GM21360 (cell line): ENCODE measurements at regions not wholly inside any gene's neighbourhood (a gene's known extent, or its start where the extent isn't known, plus 50 kb on each side); places are given as distances from the start of the nearest gene placed in this dataset.
"Not testable (repeated sequence)": the region's sequence is repeated elsewhere in the genome, so short reads cannot be mapped to it uniquely, and the experiment has no call there.

Source experiments
- ATAC-seq: cut with Tn5 transposase; IDR thresholded peaks from one replicate; pipeline ENCODE4 v1.9.1; 2021; ENCODE audit warnings: mild to moderate bottlenecking, moderate library complexity; ENCODE audit not compliant: unreplicated experiment

DNA sequence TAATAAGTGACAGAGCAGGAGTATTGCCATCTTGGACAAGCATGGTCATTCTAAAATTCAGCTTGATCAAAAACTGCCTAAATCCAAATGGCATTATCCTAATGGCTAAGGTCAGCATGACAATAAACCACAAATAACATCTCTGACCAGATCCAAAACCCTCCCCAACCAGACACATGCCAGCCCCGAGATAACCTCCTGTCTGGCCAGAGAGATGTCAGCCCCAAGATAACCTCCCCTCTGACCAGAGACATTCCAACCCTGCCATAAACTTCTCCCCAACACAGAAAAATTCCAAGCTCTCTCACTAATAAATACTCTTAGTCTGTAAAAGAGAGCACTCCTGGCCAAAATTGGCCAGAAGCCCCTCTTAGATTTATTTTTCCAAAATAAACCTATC lies 470.5 kb upstream of the UBE2E2 start:
- no peak for ATAC-seq

DNA sequence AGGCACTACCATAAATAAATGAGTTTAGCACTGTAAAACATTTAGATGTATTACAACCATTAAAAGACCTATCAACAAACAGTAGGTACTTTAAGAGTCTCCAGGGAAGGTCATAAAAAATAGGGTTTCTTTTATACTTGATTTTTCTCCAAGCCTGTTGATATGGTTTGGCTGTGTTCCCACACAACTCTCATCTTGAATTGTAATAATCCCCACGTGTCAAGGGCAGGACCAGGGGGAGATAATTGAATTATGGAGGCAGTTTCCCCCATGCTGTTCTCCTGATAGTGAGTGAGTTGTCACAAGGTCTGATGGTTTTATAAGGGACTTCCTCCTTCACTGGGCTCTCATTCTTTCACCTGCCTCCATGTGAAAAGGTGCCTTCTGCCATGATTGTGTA lies 468.9 kb upstream of the UBE2E2 start:
- ATAC-seq: no peak

DNA sequence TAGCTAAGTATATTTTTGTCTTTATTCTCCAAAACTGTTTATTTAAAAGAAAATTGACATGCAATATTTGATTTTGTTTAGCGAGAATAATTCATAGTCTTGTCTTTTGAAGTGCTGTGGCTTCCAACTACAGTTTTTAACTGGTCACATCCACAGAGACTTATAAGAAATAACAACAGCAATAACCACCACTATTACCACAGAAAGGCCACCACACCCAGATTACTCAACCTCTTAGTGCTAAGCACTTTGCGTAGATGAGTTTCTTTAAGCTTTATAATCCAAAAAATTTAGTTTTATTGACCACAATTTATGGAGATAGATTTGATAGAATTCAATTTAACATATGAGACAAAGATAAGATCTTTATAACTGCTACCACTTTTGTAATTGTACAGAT lies 468.4 kb upstream of the UBE2E2 start:
- no peak for ATAC-seq

DNA sequence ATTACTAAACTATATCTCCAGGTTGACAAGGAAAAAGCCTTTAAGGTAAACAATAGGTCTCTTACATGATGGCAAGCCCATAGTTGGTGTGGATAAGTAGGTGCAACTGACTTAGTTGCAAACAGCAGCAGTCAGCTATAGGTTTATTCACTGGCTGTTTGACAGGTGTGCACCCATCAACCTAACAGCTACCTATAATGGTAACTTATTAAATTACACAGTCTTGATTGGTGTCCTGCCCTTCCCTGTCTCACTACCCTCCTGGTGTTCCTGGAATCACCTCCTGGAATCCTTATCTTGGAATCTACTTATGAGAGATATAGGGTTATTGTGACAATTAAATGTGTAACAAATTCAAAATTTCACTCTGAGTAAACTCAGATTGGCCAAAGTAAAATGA lies 467.8 kb upstream of the UBE2E2 start:
- ATAC-seq: no peak

DNA sequence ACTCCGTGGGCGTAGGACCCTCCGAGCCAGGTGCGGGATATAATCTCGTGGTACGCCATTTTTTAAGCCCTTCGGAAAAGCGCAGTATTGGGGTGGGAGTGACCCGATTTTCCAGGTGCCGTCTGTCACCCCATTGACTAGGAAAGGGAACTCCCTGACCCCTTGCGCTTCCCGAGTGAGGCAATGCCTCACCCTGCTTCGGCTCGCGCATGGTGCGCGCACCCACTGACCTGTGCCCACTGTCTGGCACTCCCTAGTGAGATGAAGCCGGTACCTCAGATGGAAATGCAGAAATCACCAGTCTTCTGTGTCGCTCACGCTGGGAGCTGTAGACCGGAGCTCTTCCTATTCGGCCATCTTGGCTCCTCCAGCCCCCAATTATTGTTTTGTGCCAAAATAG lies 459.7 kb upstream of the UBE2E2 start:
- not testable (repeated sequence) for ATAC-seq

DNA sequence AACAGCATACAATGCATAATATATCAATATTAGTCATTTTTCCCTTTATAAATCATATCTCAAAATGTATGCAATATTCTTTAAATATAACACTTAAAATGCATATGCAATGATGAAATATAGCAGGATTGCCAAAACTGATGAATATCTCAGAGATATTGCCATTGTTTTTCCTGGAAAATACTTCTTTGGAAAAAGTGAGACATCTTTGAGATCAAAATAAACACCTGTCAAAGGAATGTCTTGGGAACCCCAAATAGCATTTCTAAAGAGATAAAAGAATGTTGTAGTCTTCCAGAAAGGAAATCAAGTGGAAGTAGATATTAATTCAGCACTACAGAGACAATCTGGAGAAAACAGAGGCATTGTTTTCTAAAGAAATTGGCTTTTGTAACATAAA lies 457.8 kb upstream of the UBE2E2 start:
- ATAC-seq: no peak

DNA sequence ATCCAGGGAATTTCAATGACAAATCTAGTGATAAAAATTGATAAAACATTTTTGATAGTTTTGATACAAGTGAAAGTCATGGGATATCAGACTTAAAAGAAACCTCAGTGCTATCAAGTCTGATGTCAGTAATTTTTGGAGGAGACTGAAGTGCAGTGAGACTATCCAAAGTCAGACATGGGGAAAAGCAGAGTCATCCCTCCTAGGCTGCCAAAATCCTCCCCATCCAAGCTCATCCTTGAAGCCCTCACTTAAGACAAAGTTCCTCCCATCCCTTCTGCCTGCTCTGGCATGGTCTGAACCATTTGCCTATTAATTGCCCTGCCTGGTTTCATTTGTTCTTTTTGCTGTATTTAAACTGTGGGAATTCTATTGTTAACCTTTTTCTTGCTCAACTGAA lies 456.9 kb upstream of the UBE2E2 start:
- no peak for ATAC-seq

- ATAC-seq: no peak
Measured at GRCh38 chr3:22748453-22749045, 454.6 kb upstream of the UBE2E2 start.

- ATAC-seq: no peak
Measured at GRCh38 chr3:22759636-22760310, 443.4 kb upstream of the UBE2E2 start.

DNA sequence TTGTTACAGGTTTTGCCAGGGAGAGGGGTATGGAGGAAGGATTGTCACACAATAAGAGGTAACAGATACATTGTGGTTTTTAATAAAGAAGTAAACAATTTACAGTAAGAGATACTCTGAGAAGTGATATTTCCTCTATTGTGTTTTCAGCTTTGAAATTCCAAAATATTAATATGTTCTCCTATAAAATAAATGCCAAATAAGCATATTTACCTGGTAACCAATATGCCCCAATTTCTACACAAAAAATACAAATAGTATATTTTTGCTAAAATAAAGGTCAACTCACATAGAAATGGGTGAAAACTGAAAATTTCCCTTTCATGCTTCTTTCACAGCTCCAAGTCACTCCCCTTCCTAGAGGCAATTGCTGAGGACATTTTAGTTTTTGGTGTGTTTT lies 437.4 kb upstream of the UBE2E2 start:
- ATAC-seq: no peak

DNA sequence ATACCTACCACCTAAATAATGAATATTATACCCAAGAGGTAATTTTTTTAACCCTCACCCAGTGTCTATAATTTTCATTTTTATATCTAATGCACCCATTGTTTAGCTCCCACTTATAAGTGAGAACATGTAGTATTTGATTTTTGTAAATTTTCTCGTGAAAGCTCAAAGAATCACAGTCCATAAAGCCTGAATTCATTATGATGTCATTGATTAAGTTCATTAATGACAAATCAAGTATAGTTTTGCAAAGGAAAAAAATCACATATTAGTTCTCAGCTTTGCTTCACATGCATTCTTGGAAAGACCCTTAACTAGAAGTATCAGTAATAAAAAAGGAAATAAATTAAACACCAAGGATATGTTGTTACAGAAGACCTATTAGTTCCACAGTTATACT lies 425.3 kb upstream of the UBE2E2 start:
- no peak for ATAC-seq

- ATAC-seq: no peak
Measured at GRCh38 chr3:22779737-22780136, 423.4 kb upstream of the UBE2E2 start.

DNA sequence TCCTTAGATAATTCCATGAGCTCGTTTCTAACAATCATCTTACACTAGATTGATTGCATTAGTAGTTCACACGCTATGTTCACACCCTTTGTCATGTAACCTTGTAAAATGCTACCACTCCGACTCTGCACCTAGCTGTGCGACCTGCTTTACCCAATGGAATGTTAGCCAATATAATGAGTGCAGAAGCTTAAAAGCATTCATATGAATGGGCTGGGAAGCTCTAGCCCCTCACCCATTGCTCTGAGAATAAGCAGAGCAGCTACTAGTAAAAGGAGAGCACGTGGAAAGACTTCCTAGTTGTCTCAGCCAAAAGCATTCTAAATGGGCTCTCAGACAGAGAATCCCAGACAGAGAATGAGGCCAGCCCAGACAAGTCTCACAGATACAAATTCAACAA lies 410.6 kb upstream of the UBE2E2 start:
- ATAC-seq: no peak

- no peak for ATAC-seq
Measured at GRCh38 chr3:22795917-22796316, 407.2 kb upstream of the UBE2E2 start.

DNA sequence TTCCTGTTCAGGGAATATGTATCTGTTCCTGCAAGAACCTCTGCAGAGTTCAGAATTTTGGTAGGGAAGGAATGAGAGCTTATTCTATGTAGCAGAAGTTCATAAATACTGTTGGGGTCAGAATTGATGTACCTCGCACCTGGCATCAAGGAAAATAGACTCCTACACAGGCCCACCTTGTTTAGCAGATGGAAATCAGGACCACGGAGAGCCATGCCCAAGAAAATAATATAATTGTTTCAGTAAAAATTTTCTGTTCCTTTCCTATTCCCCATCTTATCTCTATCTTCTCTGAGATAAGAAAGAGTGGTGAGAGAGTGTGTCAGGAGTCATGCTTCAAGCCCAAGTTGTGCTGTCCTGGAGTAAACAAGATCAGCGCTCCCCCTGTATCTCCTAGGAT lies 404.7 kb upstream of the UBE2E2 start:
- no peak for ATAC-seq

DNA sequence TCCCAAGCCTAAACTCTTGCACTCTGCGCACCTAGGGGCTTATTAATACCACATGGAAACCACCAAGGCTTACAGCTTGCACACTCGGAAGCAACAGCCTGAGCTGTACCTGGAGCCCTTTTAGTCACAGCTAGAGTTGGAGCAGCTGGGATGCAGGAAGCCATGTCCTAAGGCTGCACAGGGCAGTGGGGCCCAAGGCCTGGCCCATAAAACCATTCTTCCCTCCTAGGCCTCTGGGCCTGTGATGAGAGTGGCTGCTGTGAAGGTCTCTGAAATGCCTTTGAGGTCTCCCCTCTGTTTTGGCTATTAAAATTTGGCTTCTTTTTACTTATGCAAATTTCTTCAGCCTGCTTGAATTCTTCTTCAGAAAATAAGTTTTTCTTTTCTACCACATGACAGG lies 383.9 kb upstream of the UBE2E2 start:
- no peak for ATAC-seq

DNA sequence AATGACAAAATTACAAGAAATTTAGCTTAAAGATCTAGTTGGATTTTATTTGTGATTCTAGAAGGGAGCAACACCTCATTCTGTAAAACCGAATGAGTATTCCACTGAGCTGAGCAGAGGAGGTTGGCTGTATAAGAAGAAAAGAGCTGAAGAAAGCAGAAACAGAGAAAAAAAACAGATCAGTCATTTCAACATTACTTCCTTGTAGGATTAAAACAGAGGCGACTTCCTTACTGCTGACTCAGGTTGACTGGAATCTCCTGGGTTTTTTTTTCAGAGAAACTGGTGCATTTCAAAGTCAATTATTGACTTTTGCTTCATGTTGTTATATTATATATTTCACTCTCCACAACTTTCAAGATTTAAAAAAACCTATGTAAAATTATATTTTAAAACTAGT lies 368.1 kb upstream of the UBE2E2 start:
- ATAC-seq: no peak

DNA sequence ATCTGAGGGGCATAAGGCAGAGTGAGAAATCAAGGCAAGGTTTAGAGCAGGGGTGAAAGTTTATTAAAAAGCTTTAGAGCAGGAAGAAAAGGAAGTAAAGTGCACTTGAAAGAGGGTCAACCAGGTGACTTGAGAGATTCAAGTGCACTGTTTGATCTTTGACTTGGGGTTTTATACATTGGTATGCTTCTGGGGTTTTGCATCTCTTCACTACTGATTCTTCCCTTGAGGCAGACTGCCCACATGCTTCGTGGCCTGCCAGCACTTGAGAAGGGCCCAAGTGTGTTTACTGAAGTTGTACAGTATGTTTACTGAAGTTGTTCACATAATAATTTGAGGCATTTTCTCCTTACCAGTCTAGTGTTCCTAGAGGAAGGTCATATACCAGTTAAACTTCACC lies 367.0 kb upstream of the UBE2E2 start:
- ATAC-seq: no peak

GRCh38 chr3:22843854-22844253 lies 359.3 kb upstream of the UBE2E2 start:
- ATAC-seq: no peak

GRCh38 chr3:22846566-22846965 lies 356.6 kb upstream of the UBE2E2 start:
- ATAC-seq: no peak

GRCh38 chr3:22849583-22849982 lies 353.5 kb upstream of the UBE2E2 start:
- ATAC-seq: not testable (repeated sequence)

DNA sequence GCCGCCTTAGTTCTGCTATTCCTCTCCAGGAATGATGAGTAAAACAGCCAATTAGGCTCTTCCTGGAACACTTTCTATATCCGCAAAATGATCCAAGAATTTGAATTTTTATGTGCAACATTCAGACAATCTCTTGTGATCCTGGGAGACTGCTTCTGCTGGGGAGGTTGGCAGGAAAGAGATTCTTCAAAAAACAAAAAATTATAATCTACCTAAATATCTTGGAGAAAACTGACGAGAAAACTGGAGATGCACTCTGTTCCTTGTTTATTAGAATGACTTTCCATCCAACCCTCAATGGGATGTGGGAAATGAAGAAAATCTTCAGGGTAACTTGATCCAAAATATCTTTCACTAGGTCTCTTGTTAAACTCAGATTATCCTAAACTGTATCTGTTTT lies 346.3 kb upstream of the UBE2E2 start:
- no peak for ATAC-seq

DNA sequence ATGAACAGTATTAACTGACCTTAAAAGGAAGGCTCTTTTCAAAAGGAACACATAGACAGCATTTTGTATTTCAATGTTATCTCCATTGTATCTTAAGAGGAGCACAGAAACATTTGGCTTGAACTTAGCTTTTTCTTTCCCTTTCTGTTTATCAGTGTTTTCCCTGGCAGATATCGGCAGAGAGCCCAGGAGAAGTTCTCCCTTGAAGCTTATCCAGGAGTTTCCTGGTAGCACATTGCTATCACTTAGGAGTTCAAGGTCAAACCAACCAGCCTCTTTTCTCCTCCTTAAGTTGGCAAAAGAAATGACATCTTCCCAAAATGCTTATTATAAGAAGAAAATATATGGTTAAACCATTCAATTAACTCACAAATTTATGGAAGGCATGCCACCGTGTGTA lies 344.6 kb upstream of the UBE2E2 start:
- ATAC-seq: no peak
